GM23338 (cell line): ENCODE measurements at regions not wholly inside any gene's neighbourhood (a gene's known extent, or its start where the extent isn't known, plus 50 kb on each side); places are given as distances from the start of the nearest gene placed in this dataset.

ENCODE experiments used
- EZH2 ChIP-seq: fragments of 200-600 bp; sonication (generic); IDR thresholded peaks from one replicate; pipeline ENCODE4 v1.8.0; 2017; ENCODE audit warnings: antibody characterized with exemption, mild to moderate bottlenecking, low read depth; ENCODE audit not compliant: unreplicated experiment
- EZH2phosphoT487 ChIP-seq: fragments of 200-600 bp; sonication (generic); IDR thresholded peaks from one replicate; pipeline ENCODE4 v1.8.1; 2018; ENCODE audit warnings: antibody characterized with exemption; ENCODE audit not compliant: unreplicated experiment
- POLR2AphosphoS5 ChIP-seq: IDR thresholded peaks from 2 replicates; pipeline ENCODE4 v1.6.1; 2016; ENCODE audit warnings: antibody characterized with exemption, low read depth
- TF ChIP-seq, protein P1 (sequence below): fragments of 250-450 bp; sonication (Bioruptor Pico); IDR thresholded peaks from 2 replicates; pipeline ENCODE4 v1.5.0; 2020; ENCODE audit warnings: mild to moderate bottlenecking, moderate library complexity
- TF ChIP-seq, protein P2 (sequence below), 2 experiments: fragments of 200-600 bp in 1 of 2; sonication (generic) in 1 of 2; conservative IDR thresholded peaks; 2 replicates each; pipeline versions ENCODE4 v1.5.1 to v1.6.1; 2016 to 2017; ENCODE audit warnings: antibody characterized with exemption in 2 of 2, low read depth in 2 of 2, mild to moderate bottlenecking in 2 of 2, moderate library complexity in 1 of 2
- TF ChIP-seq, protein P3 (sequence below): IDR thresholded peaks from one replicate; pipeline ENCODE4 v1.6.1; 2018; ENCODE audit warnings: antibody characterized with exemption; ENCODE audit not compliant: unreplicated experiment

DNA sequence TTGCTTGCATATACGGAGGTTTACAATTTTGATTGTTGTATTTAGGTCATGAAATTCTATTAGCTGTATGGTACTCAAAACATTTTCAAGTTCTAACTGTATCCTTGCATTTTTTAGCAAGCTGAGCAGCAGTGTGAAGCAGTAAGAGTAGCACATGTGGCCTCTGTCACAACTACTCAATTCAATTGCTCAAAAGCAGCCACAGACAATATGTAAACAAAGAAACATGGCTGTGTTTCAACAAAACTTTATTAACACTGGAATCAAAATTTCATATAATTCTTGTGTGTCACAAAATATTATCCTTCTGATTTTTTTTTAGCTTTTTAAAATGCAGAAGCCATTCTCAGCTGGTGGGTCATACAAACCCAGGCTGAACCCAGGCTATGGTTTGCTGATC lies 266.7 kb upstream of the LRRN1 start:
- TF ChIP-seq, protein P1, sequence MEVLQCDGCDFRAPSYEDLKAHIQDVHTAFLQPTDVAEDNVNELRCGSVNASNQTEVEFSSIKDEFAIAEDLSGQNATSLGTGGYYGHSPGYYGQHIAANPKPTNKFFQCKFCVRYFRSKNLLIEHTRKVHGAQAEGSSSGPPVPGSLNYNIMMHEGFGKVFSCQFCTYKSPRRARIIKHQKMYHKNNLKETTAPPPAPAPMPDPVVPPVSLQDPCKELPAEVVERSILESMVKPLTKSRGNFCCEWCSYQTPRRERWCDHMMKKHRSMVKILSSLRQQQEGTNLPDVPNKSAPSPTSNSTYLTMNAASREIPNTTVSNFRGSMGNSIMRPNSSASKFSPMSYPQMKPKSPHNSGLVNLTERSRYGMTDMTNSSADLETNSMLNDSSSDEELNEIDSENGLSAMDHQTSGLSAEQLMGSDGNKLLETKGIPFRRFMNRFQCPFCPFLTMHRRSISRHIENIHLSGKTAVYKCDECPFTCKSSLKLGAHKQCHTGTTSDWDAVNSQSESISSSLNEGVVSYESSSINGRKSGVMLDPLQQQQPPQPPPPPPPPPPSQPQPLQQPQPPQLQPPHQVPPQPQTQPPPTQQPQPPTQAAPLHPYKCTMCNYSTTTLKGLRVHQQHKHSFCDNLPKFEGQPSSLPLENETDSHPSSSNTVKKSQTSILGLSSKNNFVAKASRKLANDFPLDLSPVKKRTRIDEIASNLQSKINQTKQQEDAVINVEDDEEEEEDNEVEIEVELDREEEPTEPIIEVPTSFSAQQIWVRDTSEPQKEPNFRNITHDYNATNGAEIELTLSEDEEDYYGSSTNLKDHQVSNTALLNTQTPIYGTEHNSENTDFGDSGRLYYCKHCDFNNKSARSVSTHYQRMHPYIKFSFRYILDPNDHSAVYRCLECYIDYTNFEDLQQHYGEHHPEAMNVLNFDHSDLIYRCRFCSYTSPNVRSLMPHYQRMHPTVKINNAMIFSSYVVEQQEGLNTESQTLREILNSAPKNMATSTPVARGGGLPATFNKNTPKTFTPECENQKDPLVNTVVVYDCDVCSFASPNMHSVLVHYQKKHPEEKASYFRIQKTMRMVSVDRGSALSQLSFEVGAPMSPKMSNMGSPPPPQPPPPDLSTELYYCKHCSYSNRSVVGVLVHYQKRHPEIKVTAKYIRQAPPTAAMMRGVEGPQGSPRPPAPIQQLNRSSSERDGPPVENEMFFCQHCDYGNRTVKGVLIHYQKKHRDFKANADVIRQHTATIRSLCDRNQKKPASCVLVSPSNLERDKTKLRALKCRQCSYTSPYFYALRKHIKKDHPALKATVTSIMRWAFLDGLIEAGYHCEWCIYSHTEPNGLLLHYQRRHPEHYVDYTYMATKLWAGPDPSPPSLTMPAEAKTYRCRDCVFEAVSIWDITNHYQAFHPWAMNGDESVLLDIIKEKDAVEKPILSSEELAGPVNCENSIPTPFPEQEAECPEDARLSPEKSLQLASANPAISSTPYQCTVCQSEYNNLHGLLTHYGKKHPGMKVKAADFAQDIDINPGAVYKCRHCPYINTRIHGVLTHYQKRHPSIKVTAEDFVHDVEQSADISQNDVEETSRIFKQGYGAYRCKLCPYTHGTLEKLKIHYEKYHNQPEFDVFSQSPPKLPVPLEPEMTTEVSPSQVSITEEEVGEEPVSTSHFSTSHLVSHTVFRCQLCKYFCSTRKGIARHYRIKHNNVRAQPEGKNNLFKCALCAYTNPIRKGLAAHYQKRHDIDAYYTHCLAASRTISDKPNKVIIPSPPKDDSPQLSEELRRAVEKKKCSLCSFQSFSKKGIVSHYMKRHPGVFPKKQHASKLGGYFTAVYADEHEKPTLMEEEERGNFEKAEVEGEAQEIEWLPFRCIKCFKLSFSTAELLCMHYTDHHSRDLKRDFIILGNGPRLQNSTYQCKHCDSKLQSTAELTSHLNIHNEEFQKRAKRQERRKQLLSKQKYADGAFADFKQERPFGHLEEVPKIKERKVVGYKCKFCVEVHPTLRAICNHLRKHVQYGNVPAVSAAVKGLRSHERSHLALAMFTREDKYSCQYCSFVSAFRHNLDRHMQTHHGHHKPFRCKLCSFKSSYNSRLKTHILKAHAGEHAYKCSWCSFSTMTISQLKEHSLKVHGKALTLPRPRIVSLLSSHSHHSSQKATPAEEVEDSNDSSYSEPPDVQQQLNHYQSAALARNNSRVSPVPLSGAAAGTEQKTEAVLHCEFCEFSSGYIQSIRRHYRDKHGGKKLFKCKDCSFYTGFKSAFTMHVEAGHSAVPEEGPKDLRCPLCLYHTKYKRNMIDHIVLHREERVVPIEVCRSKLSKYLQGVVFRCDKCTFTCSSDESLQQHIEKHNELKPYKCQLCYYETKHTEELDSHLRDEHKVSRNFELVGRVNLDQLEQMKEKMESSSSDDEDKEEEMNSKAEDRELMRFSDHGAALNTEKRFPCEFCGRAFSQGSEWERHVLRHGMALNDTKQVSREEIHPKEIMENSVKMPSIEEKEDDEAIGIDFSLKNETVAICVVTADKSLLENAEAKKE: no peak
- TF ChIP-seq, protein P2, sequence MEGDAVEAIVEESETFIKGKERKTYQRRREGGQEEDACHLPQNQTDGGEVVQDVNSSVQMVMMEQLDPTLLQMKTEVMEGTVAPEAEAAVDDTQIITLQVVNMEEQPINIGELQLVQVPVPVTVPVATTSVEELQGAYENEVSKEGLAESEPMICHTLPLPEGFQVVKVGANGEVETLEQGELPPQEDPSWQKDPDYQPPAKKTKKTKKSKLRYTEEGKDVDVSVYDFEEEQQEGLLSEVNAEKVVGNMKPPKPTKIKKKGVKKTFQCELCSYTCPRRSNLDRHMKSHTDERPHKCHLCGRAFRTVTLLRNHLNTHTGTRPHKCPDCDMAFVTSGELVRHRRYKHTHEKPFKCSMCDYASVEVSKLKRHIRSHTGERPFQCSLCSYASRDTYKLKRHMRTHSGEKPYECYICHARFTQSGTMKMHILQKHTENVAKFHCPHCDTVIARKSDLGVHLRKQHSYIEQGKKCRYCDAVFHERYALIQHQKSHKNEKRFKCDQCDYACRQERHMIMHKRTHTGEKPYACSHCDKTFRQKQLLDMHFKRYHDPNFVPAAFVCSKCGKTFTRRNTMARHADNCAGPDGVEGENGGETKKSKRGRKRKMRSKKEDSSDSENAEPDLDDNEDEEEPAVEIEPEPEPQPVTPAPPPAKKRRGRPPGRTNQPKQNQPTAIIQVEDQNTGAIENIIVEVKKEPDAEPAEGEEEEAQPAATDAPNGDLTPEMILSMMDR (conservative IDR thresholded peaks at IDR 0.05; ENCODE audit: low read depth in 2 of 2): no peak
- TF ChIP-seq EZH2 (no peak), POLR2AphosphoS5 (no peak), EZH2phosphoT487 (no peak)
- TF ChIP-seq, protein P3, sequence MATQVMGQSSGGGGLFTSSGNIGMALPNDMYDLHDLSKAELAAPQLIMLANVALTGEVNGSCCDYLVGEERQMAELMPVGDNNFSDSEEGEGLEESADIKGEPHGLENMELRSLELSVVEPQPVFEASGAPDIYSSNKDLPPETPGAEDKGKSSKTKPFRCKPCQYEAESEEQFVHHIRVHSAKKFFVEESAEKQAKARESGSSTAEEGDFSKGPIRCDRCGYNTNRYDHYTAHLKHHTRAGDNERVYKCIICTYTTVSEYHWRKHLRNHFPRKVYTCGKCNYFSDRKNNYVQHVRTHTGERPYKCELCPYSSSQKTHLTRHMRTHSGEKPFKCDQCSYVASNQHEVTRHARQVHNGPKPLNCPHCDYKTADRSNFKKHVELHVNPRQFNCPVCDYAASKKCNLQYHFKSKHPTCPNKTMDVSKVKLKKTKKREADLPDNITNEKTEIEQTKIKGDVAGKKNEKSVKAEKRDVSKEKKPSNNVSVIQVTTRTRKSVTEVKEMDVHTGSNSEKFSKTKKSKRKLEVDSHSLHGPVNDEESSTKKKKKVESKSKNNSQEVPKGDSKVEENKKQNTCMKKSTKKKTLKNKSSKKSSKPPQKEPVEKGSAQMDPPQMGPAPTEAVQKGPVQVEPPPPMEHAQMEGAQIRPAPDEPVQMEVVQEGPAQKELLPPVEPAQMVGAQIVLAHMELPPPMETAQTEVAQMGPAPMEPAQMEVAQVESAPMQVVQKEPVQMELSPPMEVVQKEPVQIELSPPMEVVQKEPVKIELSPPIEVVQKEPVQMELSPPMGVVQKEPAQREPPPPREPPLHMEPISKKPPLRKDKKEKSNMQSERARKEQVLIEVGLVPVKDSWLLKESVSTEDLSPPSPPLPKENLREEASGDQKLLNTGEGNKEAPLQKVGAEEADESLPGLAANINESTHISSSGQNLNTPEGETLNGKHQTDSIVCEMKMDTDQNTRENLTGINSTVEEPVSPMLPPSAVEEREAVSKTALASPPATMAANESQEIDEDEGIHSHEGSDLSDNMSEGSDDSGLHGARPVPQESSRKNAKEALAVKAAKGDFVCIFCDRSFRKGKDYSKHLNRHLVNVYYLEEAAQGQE: no peak
